Trophoblast cell (in vitro differentiated cells and primary cell): ENCODE measurements at regions not wholly inside any gene's neighbourhood (a gene's known extent, or its start where the extent isn't known, plus 50 kb on each side); places are given as distances from the start of the nearest gene placed in this dataset.

Source experiments
- DNase-seq, 2 donors: peaks; one replicate each; pipeline ENCODE4 v3.0.0-alpha.2; 2016
- H2AFZ ChIP-seq: 2 replicates; pipeline ENCODE4 v1.6.1; 2013; ENCODE audit warnings: low read length, moderate library complexity, mild to moderate bottlenecking; ENCODE audit not compliant: insufficient read depth, poor library complexity
- H2AK5ac ChIP-seq: 2 replicates; pipeline ENCODE4 v1.6.1; 2013; ENCODE audit warnings: mild to moderate bottlenecking, low read length
- H2BK120ac ChIP-seq: 2 replicates; pipeline ENCODE4 v1.6.1; 2013; ENCODE audit warnings: low read length, mild to moderate bottlenecking, moderate library complexity; ENCODE audit not compliant: insufficient read depth, poor library complexity
- H2BK12ac ChIP-seq: 2 replicates; pipeline ENCODE4 v1.6.1; 2013; ENCODE audit warnings: mild to moderate bottlenecking, low read length, moderate library complexity
- H2BK5ac ChIP-seq: 2 replicates; pipeline ENCODE4 v1.6.1; 2013; ENCODE audit warnings: low read length, low read depth, moderate library complexity, mild to moderate bottlenecking; ENCODE audit not compliant: poor library complexity
- H3K14ac ChIP-seq: 2 replicates; pipeline ENCODE4 v1.6.1; 2013; ENCODE audit warnings: mild to moderate bottlenecking, low read length
- H3K18ac ChIP-seq: 2 replicates; pipeline ENCODE4 v1.6.1; 2013; ENCODE audit warnings: mild to moderate bottlenecking, low read length
- H3K23ac ChIP-seq: 2 replicates; pipeline ENCODE4 v1.6.1; 2013; ENCODE audit warnings: low read length
- H3K27ac ChIP-seq: 2 replicates; pipeline ENCODE4 v1.5.1; 2013; ENCODE audit warnings: low read depth, mild to moderate bottlenecking, inconsistent platforms, low read length, moderate library complexity
- H3K27me3 ChIP-seq: 2 replicates; pipeline ENCODE4 v1.6.1; 2013; ENCODE audit warnings: inconsistent platforms, mild to moderate bottlenecking, low read length, moderate library complexity; ENCODE audit not compliant: insufficient read depth
- H3K36me3 ChIP-seq, 2 experiments: 1 replicate in 1 of 2; 2 replicates in 1 of 2; pipeline ENCODE4 v1.6.1; 2013; ENCODE audit warnings: low read length in 2 of 2, mild to moderate bottlenecking in 2 of 2, moderate library complexity in 1 of 2; ENCODE audit not compliant: insufficient read depth in 2 of 2, control insufficient read depth in 1 of 2
- H3K4ac ChIP-seq: 2 replicates; pipeline ENCODE4 v1.6.1; 2013; ENCODE audit warnings: low read depth, mild to moderate bottlenecking, low read length, moderate library complexity
- H3K4me1 ChIP-seq, 2 experiments: 1 replicate in 1 of 2; 2 replicates in 1 of 2; pipeline ENCODE4 v1.6.1; 2013; ENCODE audit warnings: low read length in 2 of 2, mild to moderate bottlenecking in 2 of 2, moderate library complexity in 1 of 2; ENCODE audit not compliant: insufficient read depth in 2 of 2, control insufficient read depth in 1 of 2
- H3K4me2 ChIP-seq: 2 replicates; pipeline ENCODE4 v1.6.1; 2013; ENCODE audit warnings: inconsistent platforms, mild to moderate bottlenecking, low read length, moderate library complexity
- H3K4me3 ChIP-seq: 2 replicates; pipeline ENCODE4 v1.5.1; 2013; ENCODE audit warnings: mild to moderate bottlenecking, low read depth, low read length, inconsistent platforms
- H3K79me1 ChIP-seq: one replicate; pipeline ENCODE4 v1.6.1; 2013; ENCODE audit warnings: low read length
- H3K79me2 ChIP-seq: 2 replicates; pipeline ENCODE4 v1.6.1; 2013; ENCODE audit warnings: low read length, mild to moderate bottlenecking; ENCODE audit not compliant: control insufficient read depth, insufficient read depth, poor library complexity
- H3K9ac ChIP-seq: 2 replicates; pipeline ENCODE4 v1.6.1; 2013; ENCODE audit warnings: mild to moderate bottlenecking, low read length
- H3K9me3 ChIP-seq: 2 replicates; pipeline ENCODE4 v1.6.1; 2013; ENCODE audit warnings: low read depth, mild to moderate bottlenecking, control low read depth, inconsistent platforms, low read length; ENCODE audit not compliant: insufficient read depth
- H4K12ac ChIP-seq: 2 replicates; pipeline ENCODE4 v1.6.1; 2013; ENCODE audit warnings: low read depth, mild to moderate bottlenecking, low read length, moderate library complexity
- H4K8ac ChIP-seq: 2 replicates; pipeline ENCODE4 v1.6.1; 2013; ENCODE audit warnings: low read depth, mild to moderate bottlenecking, low read length, moderate library complexity
- H4K91ac ChIP-seq: one replicate; pipeline ENCODE4 v1.6.1; 2013; ENCODE audit warnings: low read depth, mild to moderate bottlenecking, low read length, moderate library complexity
- WGBS: extraction: QIAGEN DNeasy Blood & Tissue Kit; methylation state at CpG from one replicate; pipeline ENCODE4 v1.1.7; 2013; ENCODE audit warnings: missing lambda C conversion rate; ENCODE audit not compliant: insufficient read length, insufficient coverage; ENCODE audit errors: extremely low coverage; 5-methylcytosine and 5-hydroxymethylcytosine counted together

DNA sequence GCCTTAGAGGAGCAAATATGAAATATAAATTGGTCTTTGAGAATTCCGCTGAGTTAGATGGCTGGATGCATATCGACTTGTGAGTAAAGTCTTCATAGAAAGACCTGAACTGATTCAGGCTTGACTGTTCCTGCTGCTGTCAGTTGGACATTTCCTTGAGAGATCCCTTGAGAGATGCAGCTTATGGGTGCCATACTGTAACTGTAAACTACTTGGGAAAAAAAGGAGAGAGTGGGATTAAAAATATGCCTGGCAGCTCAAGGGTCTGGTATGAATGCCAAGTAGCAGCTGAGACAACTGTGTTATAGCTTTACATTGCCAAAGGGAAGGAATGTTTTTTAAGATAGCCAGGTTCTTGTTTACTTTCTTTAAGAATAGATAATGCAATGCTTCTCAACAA, 926.6 kb downstream of the EPHA3 start:
- H3K79me1 ChIP-seq = no peaks in the 10 kb centered on the region
- no peak overlapping the region for H3K4me3 ChIP-seq
- H2BK5ac ChIP-seq = no peak overlapping the region
- H2AFZ ChIP-seq = no peak overlapping the region
- H2BK120ac ChIP-seq = no peak overlapping the region
- no peak overlapping the region for H4K12ac ChIP-seq
- H3K23ac ChIP-seq = no peak overlapping the region
- H3K9me3 ChIP-seq = no peaks in the 10 kb centered on the region
- H3K14ac ChIP-seq = no peak overlapping the region
- no peak overlapping the region for H2BK12ac ChIP-seq
- H3K4ac ChIP-seq = no peak overlapping the region
- no peaks in the 10 kb centered on the region for H3K4me1 ChIP-seq
- no peaks in the 10 kb centered on the region for H3K27me3 ChIP-seq
- no peak overlapping the region for H3K18ac ChIP-seq
- no peak for DNase-seq
- H3K36me3 ChIP-seq = no peaks in the 10 kb centered on the region
- no peaks in the 10 kb centered on the region for H3K79me2 ChIP-seq
- no peak overlapping the region for H4K8ac ChIP-seq
- H2AK5ac ChIP-seq = no peak overlapping the region
- no peak overlapping the region for H4K91ac ChIP-seq
- WGBS = no CpG with 5 or more reads among the region's 2 CpGs
- H3K4me2 ChIP-seq = no peak overlapping the region
- no peak overlapping the region for H3K9ac ChIP-seq
- H3K27ac ChIP-seq = no peak overlapping the region

DNA sequence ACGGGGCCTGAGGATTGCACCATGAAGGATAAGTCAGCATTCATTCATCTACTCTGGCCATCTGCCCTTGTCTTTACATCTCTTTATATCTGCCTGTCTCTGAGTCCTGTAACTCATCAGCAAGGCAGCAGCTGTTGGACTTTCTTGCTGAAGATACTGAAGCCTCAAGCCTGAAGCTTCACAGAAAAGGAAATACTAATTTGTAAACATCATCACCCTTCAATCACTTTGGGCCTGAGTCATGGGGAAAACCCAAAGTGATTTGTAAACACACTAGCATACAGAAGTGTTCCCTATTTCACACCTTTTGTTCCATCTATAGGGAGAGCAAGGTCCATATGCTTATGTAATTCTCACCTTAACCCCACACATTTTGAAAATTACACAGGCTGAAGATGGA, 928.2 kb downstream of the EPHA3 start:
- Histone ChIP-seq H3K9me3 (no peaks in the 10 kb centered on the region), H4K8ac (no peak overlapping the region), H3K4me1 (no peaks in the 10 kb centered on the region), H2AFZ (no peak overlapping the region), H3K79me2 (no peaks in the 10 kb centered on the region), H2BK120ac (no peak overlapping the region), H4K12ac (no peak overlapping the region), H2BK5ac (no peak overlapping the region), H3K4me2 (no peak overlapping the region), H3K79me1 (no peaks in the 10 kb centered on the region), H2AK5ac (no peak overlapping the region), H3K27me3 (no peaks in the 10 kb centered on the region), H3K23ac (no peak overlapping the region), H3K18ac (no peak overlapping the region), H2BK12ac (no peak overlapping the region), H3K27ac (no peak overlapping the region), H3K4ac (no peak overlapping the region), H4K91ac (no peak overlapping the region), H3K4me3 (no peak overlapping the region), H3K14ac (no peak overlapping the region), H3K9ac (no peak overlapping the region), H3K36me3 (no peaks in the 10 kb centered on the region)
- WGBS = no CpG with 5 or more reads among the region's 1 CpG
- no peak for DNase-seq

DNA sequence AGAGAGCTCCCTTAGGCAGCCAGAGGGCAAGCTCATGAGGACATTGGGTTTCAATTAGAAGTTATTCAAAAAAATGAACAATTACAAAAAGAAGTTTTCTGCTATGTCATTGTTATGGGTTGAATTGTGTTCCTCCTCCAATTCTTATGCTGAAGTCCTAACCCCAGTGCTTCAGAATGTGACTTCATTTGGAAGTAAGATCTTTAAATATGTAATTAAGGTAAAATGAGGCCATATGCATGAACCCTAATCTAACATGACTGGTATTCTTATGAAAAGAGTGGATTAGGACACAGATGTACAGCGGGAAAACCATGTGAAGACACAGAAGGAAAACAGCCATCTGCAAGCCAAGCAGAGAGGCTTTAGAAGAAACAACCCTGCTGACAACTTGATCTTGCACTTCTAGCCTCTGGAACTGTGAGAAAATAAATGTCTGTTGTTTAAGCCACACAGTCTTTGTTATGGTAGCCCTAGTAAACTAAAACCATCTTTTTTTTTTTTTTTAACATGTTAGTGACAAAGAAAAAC, 929.6 kb downstream of the EPHA3 start:
- H4K91ac ChIP-seq = no peak overlapping the region
- no peak overlapping the region for H2AK5ac ChIP-seq
- H3K4me3 ChIP-seq = no peak overlapping the region
- no peaks in the 10 kb centered on the region for H3K79me1 ChIP-seq
- no peak overlapping the region for H4K8ac ChIP-seq
- no peaks in the 10 kb centered on the region for H3K79me2 ChIP-seq
- H3K4ac ChIP-seq = no peak overlapping the region
- no peak overlapping the region for H3K4me2 ChIP-seq
- H3K14ac ChIP-seq = no peak overlapping the region
- no peak overlapping the region for H3K9ac ChIP-seq
- WGBS = no CpG with 5 or more reads among the region's 1 CpG
- H3K27ac ChIP-seq = no peak overlapping the region
- no peak overlapping the region for H3K23ac ChIP-seq
- no peaks in the 10 kb centered on the region for H3K4me1 ChIP-seq
- no peak overlapping the region for H4K12ac ChIP-seq
- no peaks in the 10 kb centered on the region for H3K36me3 ChIP-seq
- no peaks in the 10 kb centered on the region for H3K9me3 ChIP-seq
- no peak overlapping the region for H2BK5ac ChIP-seq
- no peak overlapping the region for H2AFZ ChIP-seq
- H3K27me3 ChIP-seq = no peaks in the 10 kb centered on the region
- H3K18ac ChIP-seq = no peak overlapping the region
- no peak overlapping the region for H2BK12ac ChIP-seq
- H2BK120ac ChIP-seq = no peak overlapping the region
- DNase-seq = no peak

GRCh38 chr3:90039994-90040393, 932.6 kb downstream of the EPHA3 start:
- DNase-seq = no peak
- Histone ChIP-seq H3K14ac (no peak overlapping the region), H3K18ac (no peak overlapping the region), H3K27ac (no peak overlapping the region), H2BK120ac (no peak overlapping the region), H3K4me3 (no peak overlapping the region), H3K4me2 (no peak overlapping the region), H3K23ac (no peak overlapping the region), H2AK5ac (no peak overlapping the region), H4K8ac (no peak overlapping the region), H2BK12ac (no peak overlapping the region), H2AFZ (no peak overlapping the region), H2BK5ac (no peak overlapping the region), H4K91ac (no peak overlapping the region), H4K12ac (no peak overlapping the region), H3K4ac (no peak overlapping the region), H3K27me3 (no peaks in the 10 kb centered on the region), H3K4me1 (no peaks in the 10 kb centered on the region), H3K9me3 (no peaks in the 10 kb centered on the region), H3K9ac (no peak overlapping the region), H3K79me2 (no peaks in the 10 kb centered on the region), H3K36me3 (no peaks in the 10 kb centered on the region), H3K79me1 (no peaks in the 10 kb centered on the region)
- WGBS = no CpG with 5 or more reads among the region's 2 CpGs
